H1 (cell line): ENCODE measurements at regions not wholly inside any gene's neighbourhood (a gene's known extent, or its start where the extent isn't known, plus 50 kb on each side); places are given as distances from the start of the nearest gene placed in this dataset.

Source experiments
- CTCF ChIA-PET: fragments of 300-600 bp; sonication (Branson Sonifier 250); formaldehyde crosslinking; loops from one replicate; lab custom pipeline; 2021; ENCODE audit not compliant: partially characterized antibody; lab: Charles Lee
- POLR2A ChIA-PET: fragments of 300-600 bp; sonication (Branson Sonifier 250); formaldehyde crosslinking; loops from one replicate; lab custom pipeline; 2021; ENCODE audit warnings: inconsistent platforms; ENCODE audit not compliant: partially characterized antibody; lab: Charles Lee
- DNase-seq, 2 experiments: peaks; one replicate each; pipeline versions ENCODE4 v3.0.0 to v3.0.0-alpha.2; 2010 to 2022; ENCODE audit warnings: low spot score in 2 of 2, low read depth in 1 of 2, mixed read lengths in 1 of 2
- FAIRE-seq: peaks from 2 replicates; lab custom pipeline; 2011; peaks lifted over from hg19 to GRCh38; lab: Jason Lieb, UNC
- H2AFZ ChIP-seq: 2 replicates; pipeline ENCODE4 v1.8.1; 2012; ENCODE audit warnings: low read length, inconsistent platforms
- H2AK5ac ChIP-seq: 2 replicates; pipeline ENCODE4 v1.6.1; 2013; ENCODE audit warnings: low read depth, low read length
- H2BK120ac ChIP-seq: replicated peaks from 2 replicates; pipeline ENCODE3; 2013; ENCODE audit warnings: low read depth, low read length, inconsistent platforms
- H2BK12ac ChIP-seq: 2 replicates; pipeline ENCODE4 v1.6.1; 2013; ENCODE audit warnings: low read depth, low read length
- H2BK15ac ChIP-seq: 2 replicates; pipeline ENCODE4 v1.6.1; 2013; ENCODE audit warnings: low read length
- H2BK20ac ChIP-seq: 2 replicates; pipeline ENCODE4 v1.6.1; 2013; ENCODE audit warnings: low read length
- H2BK5ac ChIP-seq: 2 replicates; pipeline ENCODE4 v1.6.1; 2013; ENCODE audit warnings: low read depth, low read length
- H3K14ac ChIP-seq: 2 replicates; pipeline ENCODE4 v1.6.1; 2013; ENCODE audit warnings: inconsistent platforms; ENCODE audit not compliant: insufficient read length
- H3K18ac ChIP-seq: 2 replicates; pipeline ENCODE4 v1.6.1; 2013; ENCODE audit warnings: low read length; ENCODE audit errors: extremely low read depth
- H3K23ac ChIP-seq: 2 replicates; pipeline ENCODE4 v1.6.1; 2013; ENCODE audit warnings: inconsistent platforms; ENCODE audit not compliant: insufficient read length
- H3K23me2 ChIP-seq: 2 replicates; pipeline ENCODE4 v1.6.1; 2013; ENCODE audit warnings: low read depth, low read length
- H3K27ac ChIP-seq: 2 replicates; pipeline ENCODE4 v1.6.1; 2011; ENCODE audit warnings: low read depth, low read length, inconsistent platforms
- H3K27me3 ChIP-seq, 4 experiments: replicated peaks in 1 of 4; 1 replicate in 1 of 4; 2 replicates in 3 of 4; pipeline versions ENCODE4 v1.6.1 to v1.8.1; 2011 to 2013; ENCODE audit warnings: low read length in 3 of 4, mild to moderate bottlenecking in 3 of 4, inconsistent platforms in 2 of 4, mixed read lengths in 2 of 4, moderate library complexity in 1 of 4; ENCODE audit not compliant: control insufficient read depth in 3 of 4, insufficient read depth in 3 of 4; ENCODE audit errors: extremely low read depth in 1 of 4
- H3K36me3 ChIP-seq, 4 experiments: 2 replicates each; pipeline versions ENCODE4 v1.6.1 to v1.8.1; 2011 to 2013; ENCODE audit warnings: mild to moderate bottlenecking in 4 of 4, low read length in 3 of 4, moderate library complexity in 2 of 4, control low read depth in 1 of 4, inconsistent platforms in 1 of 4; ENCODE audit not compliant: insufficient read depth in 4 of 4, control insufficient read depth in 2 of 4
- H3K4ac ChIP-seq: replicated peaks from 2 replicates; pipeline ENCODE3; 2013; ENCODE audit warnings: low read length, low read depth, mixed read lengths, inconsistent platforms; ENCODE audit not compliant: insufficient read length
- H3K4me1 ChIP-seq, 4 experiments: replicated peaks in 1 of 4; 1 replicate in 1 of 4; 2 replicates in 3 of 4; pipeline versions ENCODE4 v1.6.1 to v1.8.1; 2011 to 2013; ENCODE audit warnings: low read length in 3 of 4, inconsistent platforms in 2 of 4, mixed read lengths in 1 of 4; ENCODE audit not compliant: insufficient read depth in 4 of 4, control insufficient read depth in 3 of 4
- H3K4me2 ChIP-seq, 2 experiments: 2 replicates each; pipeline versions ENCODE4 v1.6.1 to v1.8.1; 2011 to 2013; ENCODE audit warnings: low read depth in 2 of 2, low read length in 2 of 2, control low read depth in 1 of 2, inconsistent platforms in 1 of 2, mild to moderate bottlenecking in 1 of 2; ENCODE audit not compliant: insufficient read depth in 1 of 2
- H3K4me3 ChIP-seq, 4 experiments: fragments of 200-600, 300-600 bp in 1 of 4; sonication (generic), shearing (Covaris generic), sonication (Bioruptor Twin) in 1 of 4; 2 replicates each; pipeline versions ENCODE4 v1.5.1 to v1.8.1; 2011 to 2016; ENCODE audit warnings: low read length in 4 of 4, low read depth in 3 of 4, control low read depth in 2 of 4, inconsistent platforms in 2 of 4, mild to moderate bottlenecking in 2 of 4, mixed read lengths in 1 of 4, moderate library complexity in 1 of 4; ENCODE audit not compliant: insufficient read depth in 2 of 4; ENCODE audit errors: extremely low read depth in 1 of 4
- H3K56ac ChIP-seq: replicated peaks from 2 replicates; pipeline ENCODE3; 2013; ENCODE audit warnings: low read depth, mild to moderate bottlenecking, mixed read lengths, low read length, inconsistent platforms; ENCODE audit not compliant: insufficient read length
- H3K79me1 ChIP-seq: 2 replicates; pipeline ENCODE4 v1.6.1; 2013; ENCODE audit warnings: low read depth, low read length, control low read depth
- H3K79me2 ChIP-seq, 2 experiments: 2 replicates each; pipeline versions ENCODE4 v1.6.1 to v1.8.1; 2012 to 2013; ENCODE audit warnings: low read length in 2 of 2, mild to moderate bottlenecking in 2 of 2, inconsistent platforms in 1 of 2; ENCODE audit not compliant: insufficient read depth in 2 of 2, control insufficient read depth in 1 of 2
- H3K9ac ChIP-seq, 4 experiments: replicated peaks in 1 of 4; 1 replicate in 1 of 4; 2 replicates in 3 of 4; pipeline versions ENCODE4 v1.6.1 to v1.8.1; 2011 to 2013; ENCODE audit warnings: low read depth in 3 of 4, low read length in 3 of 4, control low read depth in 2 of 4, mild to moderate bottlenecking in 2 of 4, moderate library complexity in 2 of 4, inconsistent platforms in 1 of 4; ENCODE audit errors: extremely low read depth in 1 of 4
- H3K9me3 ChIP-seq, 2 experiments: 2 replicates each; pipeline versions ENCODE4 v1.6.1 to v1.8.1; 2012 to 2013; ENCODE audit warnings: mild to moderate bottlenecking in 2 of 2, moderate library complexity in 2 of 2, control low read depth in 1 of 2, inconsistent platforms in 1 of 2, low read depth in 1 of 2, low read length in 1 of 2, mixed read lengths in 1 of 2; ENCODE audit not compliant: insufficient read depth in 2 of 2
- H4K20me1 ChIP-seq, 2 experiments: replicated peaks in 1 of 2; 2 replicates each; pipeline versions ENCODE3 to v1.8.1; 2011 to 2013; ENCODE audit warnings: inconsistent platforms in 2 of 2, low read length in 2 of 2, mild to moderate bottlenecking in 1 of 2; ENCODE audit not compliant: insufficient read depth in 2 of 2, control insufficient read depth in 1 of 2
- H4K5ac ChIP-seq: 2 replicates; pipeline ENCODE4 v1.6.1; 2013; ENCODE audit warnings: low read length, low read depth, mixed read lengths, inconsistent platforms; ENCODE audit not compliant: insufficient read length
- H4K8ac ChIP-seq: 2 replicates; pipeline ENCODE4 v1.8.0; 2013; ENCODE audit warnings: mild to moderate bottlenecking, moderate library complexity, low read length, inconsistent platforms; ENCODE audit not compliant: insufficient read depth; ENCODE audit errors: extremely low read depth
- H4K91ac ChIP-seq: replicated peaks from 2 replicates; pipeline ENCODE3; 2013; ENCODE audit warnings: low read length, mixed read lengths, inconsistent platforms; ENCODE audit not compliant: insufficient read length
- FOSL1 ChIP-seq: IDR thresholded peaks from 2 replicates; pipeline ENCODE4 v1.6.1; 2011; ENCODE audit warnings: mild to moderate bottlenecking, low read depth, low read length, moderate library complexity; ENCODE audit not compliant: insufficient read depth
- JUND ChIP-seq: IDR thresholded peaks from 2 replicates; pipeline ENCODE4 v1.6.1; 2011; ENCODE audit warnings: mild to moderate bottlenecking, improper control_type of control experiment, low read length
- POLR2A ChIP-seq, 2 experiments: IDR thresholded peaks; 1 replicate in 1 of 2; 2 replicates in 1 of 2; pipeline ENCODE4 v1.6.1; 2011; ENCODE audit warnings: low read depth in 2 of 2, low read length in 2 of 2, mild to moderate bottlenecking in 2 of 2; ENCODE audit errors: control extremely low read depth in 1 of 2
- TAF1 ChIP-seq: IDR thresholded peaks from 2 replicates; pipeline ENCODE4 v1.6.1; 2011; ENCODE audit warnings: mild to moderate bottlenecking, low read depth, low read length
- WGBS, 2 experiments: shearing (Covaris generic) in 1 of 2; methylation state at CpG; one replicate each; pipeline versions ENCODE4 v1.1.6 to v1.1.7; 2013 to 2015; ENCODE audit warnings: low lambda C conversion rate in 2 of 2, mixed read lengths in 2 of 2, inconsistent platforms in 1 of 2, low coverage in 1 of 2, missing lambda C conversion rate in 1 of 2; ENCODE audit not compliant: insufficient replicate concordance in 2 of 2, insufficient coverage in 1 of 2, insufficient read length in 1 of 2; ENCODE audit errors: extremely low coverage in 1 of 2, missing lambda C conversion rate in 1 of 2; 5-methylcytosine and 5-hydroxymethylcytosine counted together

- Histone ChIP-seq H3K4me1 (peaks cover 0 to 12% (median 4%) of the 10 kb centered on the region in 4 experiments; a peak in 6 of 7 replicates), H3K56ac (no peak overlapping the region), H3K4me3 (no peak overlapping the region), H2BK120ac (no peak overlapping the region), H3K4me2 (no peak overlapping the region), H3K14ac (no peak overlapping the region), H3K23me2 (no peaks in the 10 kb centered on the region), H2BK20ac (peak overlapping the region; percentile 88; the same call in 1 of the 2 replicates), H2BK12ac (0 out of 2 replicates have a peak overlapping the region, but pooled peaks have one; percentile 53), H2BK5ac (peak overlapping the region; percentile 37; the same call in 1 of the 2 replicates), H3K9me3 (no peaks in the 10 kb centered on the region), H3K27me3 (no peaks in the 10 kb centered on the region), H4K91ac (no peak overlapping the region), H3K23ac (no peak overlapping the region), H3K27ac (no peak overlapping the region), H3K79me2 (no peaks in the 10 kb centered on the region), H3K9ac (no peak overlapping the region), H3K79me1 (no peaks in the 10 kb centered on the region), H2AFZ (no peak overlapping the region), H3K4ac (peak overlapping the region; percentile 69), H3K36me3 (no peaks in the 10 kb centered on the region), H2AK5ac (no peak overlapping the region), H4K8ac (no peak overlapping the region), H4K20me1 (no peaks in the 10 kb centered on the region), H3K18ac (no peak overlapping the region), H2BK15ac (no peak overlapping the region), H4K5ac (peak overlapping the region; percentile 22)
- ChIA-PET POLR2A (no interaction called here), CTCF (interaction anchor here (0.6 to 6.7 kb wide), 3 partner anchors 7 to 173 kb away, joined by 4 to 50 read pairs (median 5); no protein-coding TSS in a partner anchor)
- DNase-seq, result no peak
- WGBS, 2 experiments, result 84% methylated on average over 7 of the region's 7 CpGs; no CpG with 5 or more reads in 1 of the 2 experiments
- no peak for FAIRE-seq
- TF ChIP-seq JUND (no peak), TAF1 (no peak), POLR2A (IDR thresholded peaks at IDR 0.05; ENCODE audit: control extremely low read depth in 1 of 2, low read depth in 2 of 2, low read length in 2 of 2) (no peak), FOSL1 (no peak)
These were observed 53.0 kb upstream of the KDR start for GRCh38 chr4:55178226-55179005.
